ENCODE measurements at regions not wholly inside any gene's neighbourhood (a gene's known extent, or its start where the extent isn't known, plus 50 kb on each side); places are given as distances from the start of the nearest gene placed in this dataset.

DNA sequence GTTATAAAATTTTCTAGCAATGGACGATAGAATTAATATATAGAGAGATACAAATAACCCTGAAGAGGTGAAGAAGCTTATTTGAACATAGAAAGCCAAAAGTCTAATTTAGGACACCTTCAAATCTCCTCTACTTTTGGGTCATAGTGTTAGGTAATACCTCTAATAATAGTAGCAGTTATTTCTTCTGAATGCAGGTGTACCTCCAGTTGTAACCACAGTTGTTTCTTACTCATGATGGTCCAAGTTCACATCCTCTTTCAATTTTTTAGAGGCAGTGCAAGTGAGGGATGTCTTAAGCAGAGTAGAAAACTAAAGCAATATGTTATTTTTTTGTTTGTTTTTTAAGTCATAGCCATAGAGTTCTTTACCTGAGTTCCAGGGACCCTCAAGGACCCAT is 429.5 kb downstream of the CCDC85A start:
- Histone ChIP-seq H3K4me3 (no peak overlapping the region), H3K4me1 (no peaks in the 10 kb centered on the region), H3K9me3 (no peaks in the 10 kb centered on the region), H3K27me3 (no peaks in the 10 kb centered on the region), H3K36me3 (no peaks in the 10 kb centered on the region), H3K27ac (no peak overlapping the region)
- no peak for DNase-seq
- no peak for TF ChIP-seq POLR2A (IDR thresholded peaks at IDR 0.05)
- TF ChIP-seq, protein P1, sequence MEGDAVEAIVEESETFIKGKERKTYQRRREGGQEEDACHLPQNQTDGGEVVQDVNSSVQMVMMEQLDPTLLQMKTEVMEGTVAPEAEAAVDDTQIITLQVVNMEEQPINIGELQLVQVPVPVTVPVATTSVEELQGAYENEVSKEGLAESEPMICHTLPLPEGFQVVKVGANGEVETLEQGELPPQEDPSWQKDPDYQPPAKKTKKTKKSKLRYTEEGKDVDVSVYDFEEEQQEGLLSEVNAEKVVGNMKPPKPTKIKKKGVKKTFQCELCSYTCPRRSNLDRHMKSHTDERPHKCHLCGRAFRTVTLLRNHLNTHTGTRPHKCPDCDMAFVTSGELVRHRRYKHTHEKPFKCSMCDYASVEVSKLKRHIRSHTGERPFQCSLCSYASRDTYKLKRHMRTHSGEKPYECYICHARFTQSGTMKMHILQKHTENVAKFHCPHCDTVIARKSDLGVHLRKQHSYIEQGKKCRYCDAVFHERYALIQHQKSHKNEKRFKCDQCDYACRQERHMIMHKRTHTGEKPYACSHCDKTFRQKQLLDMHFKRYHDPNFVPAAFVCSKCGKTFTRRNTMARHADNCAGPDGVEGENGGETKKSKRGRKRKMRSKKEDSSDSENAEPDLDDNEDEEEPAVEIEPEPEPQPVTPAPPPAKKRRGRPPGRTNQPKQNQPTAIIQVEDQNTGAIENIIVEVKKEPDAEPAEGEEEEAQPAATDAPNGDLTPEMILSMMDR (IDR thresholded peaks at IDR 0.05): no peak
- intact Hi-C loops (cut with DNase I): no loop called here
- WGBS, 2 donors: 46 to 60% methylated on average over 1 of the region's 1 CpG

DNA sequence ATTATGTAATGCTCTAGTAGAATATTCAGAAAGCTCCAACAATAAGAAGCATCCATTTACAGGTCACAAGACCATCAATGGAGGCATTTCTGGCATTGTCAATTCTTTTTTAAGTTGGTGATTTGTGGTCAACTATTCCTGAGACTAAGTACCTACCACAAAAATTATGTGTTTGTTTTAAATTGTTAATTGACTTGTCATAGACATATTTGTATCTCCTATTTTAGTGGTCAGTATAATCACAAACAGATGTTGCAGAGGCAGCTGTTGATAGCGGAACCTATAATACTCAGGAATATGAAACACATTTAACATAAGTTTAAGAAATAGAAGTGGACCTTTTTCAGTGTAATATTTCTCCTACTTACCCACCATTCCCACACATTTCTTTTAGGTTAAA is 430.1 kb downstream of the CCDC85A start:
- 92 to 100% methylated on average over 1 of the region's 1 CpG for WGBS, 2 donors
- TF ChIP-seq POLR2A (IDR thresholded peaks at IDR 0.05): no peak
- TF ChIP-seq, protein P1 (IDR thresholded peaks at IDR 0.05): no peak
- Histone ChIP-seq H3K27me3 (no peaks in the 10 kb centered on the region), H3K27ac (no peak overlapping the region), H3K4me3 (no peak overlapping the region), H3K36me3 (no peaks in the 10 kb centered on the region), H3K9me3 (no peaks in the 10 kb centered on the region), H3K4me1 (no peaks in the 10 kb centered on the region)
- no peak for DNase-seq
- intact Hi-C loops (cut with DNase I): no loop called here

DNA sequence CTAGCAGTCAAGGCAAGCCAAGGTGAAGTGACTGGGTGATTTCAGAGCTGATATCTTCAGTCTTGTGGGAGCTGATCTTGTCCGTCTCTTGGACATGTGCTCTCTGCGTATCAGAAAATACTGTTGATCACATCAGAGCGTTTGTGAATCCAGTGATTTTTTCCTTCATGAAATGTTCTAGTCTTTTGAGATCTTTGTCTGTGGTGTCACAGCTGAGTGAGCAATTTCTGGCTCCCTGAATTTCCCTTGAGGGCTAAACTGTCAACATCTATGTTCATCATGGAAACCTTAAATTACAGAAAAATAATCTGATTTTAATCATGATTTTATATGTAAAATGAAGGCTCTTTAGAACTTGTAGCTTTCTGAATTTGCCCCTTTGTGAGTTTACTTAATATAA is 432.0 kb downstream of the CCDC85A start:
- TF ChIP-seq, protein P1 (IDR thresholded peaks at IDR 0.05): no peak
- TF ChIP-seq POLR2A (IDR thresholded peaks at IDR 0.05): no peak
- no peak overlapping the region for H3K4me3 ChIP-seq
- intact Hi-C loops (cut with DNase I): no loop called here
- H3K4me1 ChIP-seq: no peaks in the 10 kb centered on the region
- H3K27me3 ChIP-seq: no peaks in the 10 kb centered on the region
- no peak overlapping the region for H3K27ac ChIP-seq
- no peaks in the 10 kb centered on the region for H3K36me3 ChIP-seq
- WGBS, 2 donors: 35 to 49% methylated on average over 3 of the region's 3 CpGs
- no peak for DNase-seq
- peaks cover 0 to 5% (median 0%) of the 10 kb centered on the region in 3 donors for H3K9me3 ChIP-seq

DNA sequence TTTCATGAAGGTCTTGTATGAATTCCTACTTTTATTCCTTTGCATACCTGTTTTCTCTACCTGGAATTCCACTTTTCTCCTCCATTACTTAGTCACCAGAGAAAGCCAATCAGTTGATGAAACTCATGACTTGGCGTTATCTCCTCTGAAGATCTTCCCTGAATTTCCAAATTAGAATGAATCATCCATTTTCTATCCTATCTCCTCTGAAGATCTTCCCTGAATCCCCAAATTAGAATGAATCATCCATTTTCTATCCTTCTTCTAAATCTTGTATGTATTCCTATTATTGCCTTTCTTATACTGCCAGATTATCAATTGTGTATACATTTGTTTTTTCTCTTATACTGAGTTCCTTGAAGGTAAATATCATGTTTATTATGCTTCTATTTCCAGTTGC is 440.4 kb downstream of the CCDC85A start:
- intact Hi-C loops (cut with DNase I): no loop called here
- H3K36me3 ChIP-seq: no peaks in the 10 kb centered on the region
- 86 to 92% methylated on average over 1 of the region's 1 CpG for WGBS, 2 donors
- no peak for DNase-seq
- TF ChIP-seq POLR2A (IDR thresholded peaks at IDR 0.05): no peak
- TF ChIP-seq, protein P1 (IDR thresholded peaks at IDR 0.05): no peak
- peaks cover 0 to 4% (median 0%) of the 10 kb centered on the region in 3 donors for H3K9me3 ChIP-seq
- no peak overlapping the region for H3K27ac ChIP-seq
- no peaks in the 10 kb centered on the region for H3K4me1 ChIP-seq
- H3K4me3 ChIP-seq: no peak overlapping the region
- H3K27me3 ChIP-seq: no peaks in the 10 kb centered on the region

DNA sequence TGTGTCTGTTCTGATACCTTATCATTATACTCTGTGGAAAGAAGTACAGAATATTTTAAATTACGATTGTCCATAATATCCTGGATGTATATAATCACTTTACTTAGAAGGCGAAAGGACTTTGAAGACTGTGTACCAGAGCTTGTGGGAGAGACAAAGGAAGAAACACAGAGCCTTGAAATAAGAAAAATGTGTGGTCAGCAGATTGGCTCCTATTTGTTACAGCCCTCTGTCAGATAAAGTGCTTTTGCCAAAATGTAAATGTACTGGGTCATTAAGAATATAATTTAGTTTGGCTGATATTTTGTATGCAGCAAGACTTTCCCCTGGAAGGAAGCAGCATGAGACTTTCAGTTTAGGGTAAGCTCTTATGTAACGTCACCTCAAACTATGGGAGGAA is 443.1 kb downstream of the CCDC85A start:
- intact Hi-C loops (cut with DNase I): no loop called here
- no peaks in the 10 kb centered on the region for H3K27me3 ChIP-seq
- no peak overlapping the region for H3K27ac ChIP-seq
- no peaks in the 10 kb centered on the region for H3K4me1 ChIP-seq
- H3K9me3 ChIP-seq: no peaks in the 10 kb centered on the region
- no peaks in the 10 kb centered on the region for H3K36me3 ChIP-seq
- TF ChIP-seq, protein P1 (IDR thresholded peaks at IDR 0.05): no peak
- no peak for TF ChIP-seq POLR2A (IDR thresholded peaks at IDR 0.05)
- H3K4me3 ChIP-seq: no peak overlapping the region
- no peak for DNase-seq
- WGBS, 2 donors: 76 to 86% methylated on average over 3 of the region's 3 CpGs

Measured in esophagus squamous epithelium (tissue), 5 donors.